GM19372 (cell line): ENCODE measurements at regions not wholly inside any gene's neighbourhood (a gene's known extent, or its start where the extent isn't known, plus 50 kb on each side); places are given as distances from the start of the nearest gene placed in this dataset.
"Not testable (repeated sequence)": the region's sequence is repeated elsewhere in the genome, so short reads cannot be mapped to it uniquely, and the experiment has no call there.

ENCODE experiments used
- ATAC-seq: cut with Tn5 transposase; IDR thresholded peaks from one replicate; pipeline ENCODE4 v1.9.1; 2021; ENCODE audit warnings: mild to moderate bottlenecking, low read depth, moderate library complexity; ENCODE audit not compliant: unreplicated experiment

DNA sequence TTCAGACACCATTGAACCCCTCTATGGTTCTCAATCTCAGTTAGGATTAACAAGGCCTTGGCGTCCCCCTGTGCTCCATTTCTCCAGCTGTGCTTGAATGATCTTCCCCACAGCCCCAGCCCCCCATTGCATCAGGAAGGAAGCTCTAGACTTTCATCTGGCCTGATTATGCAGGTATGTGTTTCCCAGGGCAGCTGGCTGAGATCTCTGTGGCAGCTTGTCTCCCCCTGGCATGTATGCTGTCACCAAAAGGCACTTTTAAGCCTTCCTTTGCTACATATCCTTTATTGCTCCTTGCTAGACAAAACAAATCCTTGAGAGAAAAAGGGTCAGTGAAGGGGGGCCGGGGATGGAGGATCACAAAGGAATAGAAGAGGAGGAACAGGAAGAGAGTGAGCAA is 1056.0 kb upstream of the SLIT2 start:
- no peak for ATAC-seq

DNA sequence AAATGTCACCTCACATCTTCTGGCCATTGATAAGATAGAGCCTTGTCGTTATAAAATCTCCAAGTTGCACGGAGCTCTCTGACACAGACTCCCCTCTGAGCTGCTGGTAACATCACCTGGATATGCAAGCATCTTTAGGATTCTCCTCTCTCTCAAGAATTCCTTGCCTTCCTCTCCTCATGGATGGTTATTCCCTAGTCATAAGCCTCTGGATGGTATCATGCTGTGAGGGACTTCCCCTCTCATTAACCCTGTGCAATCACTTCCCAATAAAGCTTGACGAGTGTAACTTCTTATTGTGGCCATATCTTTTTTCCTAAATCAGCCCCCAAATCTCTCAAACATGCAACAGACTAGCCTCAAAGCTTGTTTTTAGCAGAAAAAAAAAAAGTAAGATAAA is 1057.0 kb upstream of the SLIT2 start:
- no peak for ATAC-seq

DNA sequence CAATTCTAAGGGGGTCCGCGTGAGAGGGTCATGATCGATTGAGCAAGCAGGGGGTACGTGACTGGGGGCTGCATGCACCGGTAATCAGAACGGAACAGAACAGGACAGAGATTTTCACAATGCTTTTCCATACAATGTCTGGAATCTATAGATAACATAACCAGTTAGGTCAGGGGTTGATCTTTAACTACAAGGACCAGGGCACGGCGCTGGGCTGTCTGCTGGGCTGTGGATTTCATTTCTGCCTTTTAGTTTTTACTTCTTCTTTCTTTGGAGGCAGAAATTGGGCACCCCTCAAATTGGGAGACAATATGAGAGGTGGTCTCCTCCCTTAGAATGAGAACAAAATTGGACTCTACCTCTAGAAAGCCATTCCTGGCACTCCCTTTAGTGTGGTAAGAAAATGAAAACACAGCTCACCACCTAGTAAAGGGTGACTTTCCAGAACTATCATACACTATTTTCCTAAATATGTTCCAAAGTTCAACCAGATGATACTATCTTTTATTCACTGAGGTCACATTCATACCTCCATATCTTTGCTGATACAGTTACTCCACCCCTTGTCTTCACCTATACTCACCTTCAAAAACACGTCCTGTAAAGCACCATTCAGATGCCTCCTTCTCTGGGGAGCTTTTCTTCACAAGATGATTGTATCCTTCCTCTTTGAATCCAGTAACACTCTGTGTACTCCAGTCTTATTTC is 1058.3 kb upstream of the SLIT2 start:
- ATAC-seq: no peak

DNA sequence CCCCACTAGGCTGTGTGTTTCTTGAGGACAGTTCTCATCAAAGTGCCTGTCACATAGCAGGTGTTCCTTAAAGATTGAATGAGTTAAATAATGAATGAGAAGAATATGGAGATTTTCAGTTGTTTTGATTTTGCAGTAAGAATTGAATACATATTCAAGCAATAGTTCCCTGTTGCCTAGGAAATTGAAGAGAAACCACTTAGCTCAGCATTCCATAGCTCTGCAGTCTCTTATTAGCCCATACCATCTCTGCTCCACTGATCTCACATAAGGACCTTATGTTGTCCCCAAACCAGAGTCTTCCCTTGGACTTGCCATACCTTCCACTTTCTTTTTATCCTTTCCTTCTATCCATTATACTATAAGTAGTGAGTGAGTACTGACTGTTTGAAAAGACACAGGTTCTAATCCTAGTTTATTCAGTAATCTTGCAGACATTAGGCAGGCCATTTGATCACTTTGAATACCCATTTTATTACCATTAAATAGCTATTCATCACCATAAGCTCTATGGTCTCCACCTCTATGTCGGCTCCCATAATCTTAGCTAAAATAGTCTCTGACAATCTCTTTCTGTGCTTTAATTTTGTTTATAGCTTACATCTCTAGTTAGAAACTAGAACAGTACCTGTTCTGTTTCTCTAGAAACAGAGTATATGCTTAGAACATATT is 1059.6 kb upstream of the SLIT2 start:
- ATAC-seq: no peak

DNA sequence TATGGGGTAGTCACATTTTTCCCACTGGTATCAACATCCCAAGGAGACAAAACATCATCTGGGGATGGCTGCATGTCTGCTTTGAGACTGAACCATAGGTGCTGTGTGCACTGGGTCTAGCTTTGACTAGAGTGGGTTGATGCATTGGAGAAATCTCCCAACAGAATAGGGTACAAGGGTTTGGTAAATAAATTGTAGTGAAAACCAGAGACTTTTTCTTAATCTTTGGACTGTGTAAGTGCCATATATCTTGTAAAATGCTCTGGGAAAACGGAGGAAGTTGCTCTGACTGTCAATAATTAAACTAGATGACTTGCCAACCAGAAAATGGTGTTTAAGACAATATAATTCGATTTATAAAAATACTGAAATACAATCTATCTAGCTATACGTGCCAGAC is 1064.0 kb upstream of the SLIT2 start:
- no peak for ATAC-seq

DNA sequence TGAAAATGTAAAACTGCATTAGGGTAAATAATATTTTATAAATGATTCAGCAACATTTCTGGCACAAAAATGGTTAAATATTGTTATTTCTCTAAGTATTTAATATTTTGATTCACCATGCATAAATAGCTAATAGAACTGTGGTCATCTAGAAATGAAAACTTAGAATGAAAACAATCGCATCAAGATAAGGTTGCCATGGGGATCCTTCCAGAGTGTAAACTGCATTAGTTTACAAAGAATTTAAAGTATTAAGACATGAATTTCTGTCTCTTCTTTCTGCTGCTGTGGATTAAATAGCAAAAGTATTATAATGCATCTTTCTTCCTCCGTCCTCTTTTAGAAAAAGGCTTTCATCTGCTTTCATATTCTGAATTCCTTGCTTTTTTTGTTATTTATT is 1064.6 kb upstream of the SLIT2 start:
- no peak for ATAC-seq

DNA sequence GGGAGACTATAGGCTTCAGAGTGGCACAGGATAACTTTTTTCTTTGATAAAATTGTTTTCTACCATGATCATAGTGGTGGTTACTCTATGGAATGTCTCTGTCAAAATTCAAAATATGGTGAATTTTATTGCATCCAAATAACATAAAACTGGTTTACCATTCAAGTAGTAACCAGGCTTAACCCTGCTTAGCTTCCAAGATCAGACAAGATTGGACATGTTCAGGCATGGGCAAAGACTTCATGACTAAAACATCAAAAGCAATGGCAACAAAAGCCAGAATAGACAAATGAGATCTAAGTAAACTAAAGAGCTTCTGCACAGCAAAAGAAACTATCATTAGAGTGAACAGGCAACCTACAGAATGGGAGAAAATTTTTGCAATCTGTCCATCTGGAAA is 1070.1 kb upstream of the SLIT2 start:
- ATAC-seq: not testable (repeated sequence)

DNA sequence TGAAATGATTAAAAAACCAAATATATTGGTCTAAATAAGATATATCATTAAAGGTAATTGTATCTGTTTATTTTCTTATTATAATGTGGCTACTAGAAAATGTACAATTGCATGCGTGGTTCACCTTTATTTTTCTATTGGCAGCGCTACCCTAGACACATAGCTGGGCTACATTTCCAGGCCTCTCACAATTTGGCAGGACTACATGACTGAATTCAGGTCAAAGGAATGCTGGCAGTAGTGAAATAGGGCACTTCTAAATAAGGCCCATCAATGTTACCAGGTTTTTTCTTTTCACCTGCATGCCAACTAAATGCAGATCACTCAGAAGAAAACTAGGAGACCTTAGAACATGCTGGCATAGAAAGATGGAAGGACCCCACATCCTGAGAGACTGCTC is 1072.9 kb upstream of the SLIT2 start:
- ATAC-seq: no peak

DNA sequence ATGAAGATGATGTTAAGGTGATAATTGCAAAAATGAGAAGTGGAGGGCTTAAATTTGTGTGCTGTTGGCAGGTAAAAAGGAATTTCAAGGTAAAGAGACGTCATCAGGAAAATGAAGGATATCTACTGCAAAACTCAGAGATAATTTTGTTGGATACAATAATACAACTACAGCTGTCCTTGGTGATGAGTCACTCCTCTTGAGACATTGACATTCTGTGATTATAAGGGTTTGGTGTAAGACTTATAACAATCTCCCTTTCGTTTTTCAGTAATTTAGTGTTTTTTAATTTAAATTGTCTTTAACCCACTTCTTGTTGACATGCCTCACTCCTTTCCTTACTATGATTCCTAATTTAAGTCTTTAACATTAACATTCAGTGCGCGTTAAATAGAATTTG is 1074.1 kb upstream of the SLIT2 start:
- no peak for ATAC-seq

DNA sequence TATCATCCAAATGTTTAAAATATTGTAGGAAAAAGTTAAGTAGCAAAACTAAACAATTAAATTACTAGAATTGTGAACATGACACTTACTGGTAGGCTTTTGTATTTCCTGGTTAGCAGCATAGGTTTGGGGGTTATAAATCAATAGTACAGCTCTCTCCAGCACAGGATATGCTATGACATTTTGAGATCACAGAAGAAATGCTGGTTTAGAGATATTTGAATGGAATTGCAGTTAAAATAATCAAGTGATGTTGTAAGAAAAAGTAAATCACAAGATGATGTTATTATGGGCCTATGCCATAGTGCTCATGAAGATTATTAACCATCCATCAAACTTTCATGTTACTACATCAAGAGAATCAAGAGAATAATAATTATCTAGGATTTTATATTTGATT is 1079.9 kb upstream of the SLIT2 start:
- no peak for ATAC-seq

DNA sequence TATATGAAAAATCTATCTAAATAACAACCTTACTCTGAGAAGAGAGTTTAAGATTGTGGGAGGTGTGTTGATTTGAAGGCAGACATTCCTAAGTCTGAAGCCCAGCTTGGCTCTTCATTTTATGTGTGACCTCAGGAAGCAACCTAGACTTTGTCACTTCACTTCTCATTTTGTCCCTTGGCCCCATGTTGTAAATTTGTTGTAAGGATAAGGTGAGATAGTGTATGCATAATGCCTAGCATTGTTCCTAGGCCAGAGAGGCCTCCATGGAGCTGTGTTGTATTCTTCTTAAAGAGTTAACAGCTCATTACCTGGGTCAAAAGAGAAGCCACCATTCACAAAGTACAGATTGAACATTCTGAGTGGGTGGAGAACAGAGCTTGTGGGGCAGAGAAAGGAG is 1084.4 kb upstream of the SLIT2 start:
- no peak for ATAC-seq

DNA sequence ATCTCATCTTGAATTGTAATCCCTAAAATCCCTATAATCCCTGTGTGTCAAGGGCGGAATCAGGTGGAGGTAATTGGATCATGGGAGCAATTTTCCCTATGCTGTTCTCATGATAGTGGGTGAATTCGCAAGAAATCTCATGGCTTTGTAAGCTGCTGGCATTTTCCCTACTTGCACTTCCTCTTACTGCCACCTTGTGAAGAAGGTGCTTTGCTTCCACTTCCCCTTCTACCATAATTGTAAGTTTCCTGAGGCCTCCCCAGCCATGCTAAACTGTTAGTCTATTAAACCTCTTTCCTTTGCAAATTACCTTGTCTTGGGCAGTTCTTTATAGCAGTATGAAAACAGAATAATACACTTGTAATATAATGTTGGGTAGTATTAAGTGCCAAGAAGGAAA is 1087.4 kb upstream of the SLIT2 start:
- no peak for ATAC-seq

DNA sequence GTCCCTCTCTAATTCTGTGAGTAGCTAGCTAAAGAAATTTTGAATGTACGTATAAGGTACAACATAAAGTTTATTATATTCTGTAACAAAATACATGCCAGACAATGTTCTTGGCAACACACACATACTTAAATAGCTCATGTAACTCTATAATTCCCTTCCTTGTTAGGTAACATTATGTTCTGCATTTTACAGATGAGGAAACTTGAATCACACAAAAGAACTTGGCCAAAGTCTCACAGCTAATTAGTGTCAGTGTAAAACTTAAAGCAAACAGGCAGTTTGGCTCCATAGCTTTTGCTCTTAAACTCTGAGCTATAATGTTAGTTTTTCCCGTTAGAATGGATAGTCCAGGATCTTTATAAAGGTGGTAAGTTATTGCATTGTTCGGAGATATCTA is 1091.8 kb upstream of the SLIT2 start:
- ATAC-seq: no peak

DNA sequence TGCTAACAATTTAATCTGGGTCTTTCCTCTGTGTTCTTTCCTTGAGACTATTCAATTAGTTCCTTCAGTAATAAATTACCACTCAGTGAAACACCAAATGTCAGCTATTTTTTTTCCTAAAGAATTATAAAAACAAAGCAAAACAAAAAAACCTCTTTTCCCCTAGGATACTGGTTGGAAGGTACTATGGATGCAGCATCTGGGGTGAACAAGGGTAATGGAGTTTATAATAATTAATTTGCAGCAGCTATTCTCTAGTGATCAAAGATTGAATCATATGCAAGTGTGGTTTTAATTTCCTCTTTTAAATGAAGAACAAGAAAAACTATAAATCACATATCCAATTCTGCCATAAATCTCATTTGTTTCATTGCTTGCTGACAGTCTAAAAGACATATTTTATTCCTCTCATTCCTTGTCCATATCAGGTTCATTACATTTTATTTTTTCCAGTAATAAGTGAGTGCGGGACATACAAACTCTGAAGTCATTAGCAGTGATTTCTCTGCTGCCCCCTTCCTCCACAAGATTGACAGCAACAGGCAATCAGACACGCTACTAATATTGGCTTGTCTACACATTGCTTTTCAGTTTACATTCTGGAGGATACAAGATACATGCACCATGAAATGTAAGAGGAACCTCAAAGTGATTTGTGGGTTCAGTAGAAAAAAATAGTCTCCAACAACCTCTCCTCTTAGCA is 1093.4 kb upstream of the SLIT2 start:
- no peak for ATAC-seq

DNA sequence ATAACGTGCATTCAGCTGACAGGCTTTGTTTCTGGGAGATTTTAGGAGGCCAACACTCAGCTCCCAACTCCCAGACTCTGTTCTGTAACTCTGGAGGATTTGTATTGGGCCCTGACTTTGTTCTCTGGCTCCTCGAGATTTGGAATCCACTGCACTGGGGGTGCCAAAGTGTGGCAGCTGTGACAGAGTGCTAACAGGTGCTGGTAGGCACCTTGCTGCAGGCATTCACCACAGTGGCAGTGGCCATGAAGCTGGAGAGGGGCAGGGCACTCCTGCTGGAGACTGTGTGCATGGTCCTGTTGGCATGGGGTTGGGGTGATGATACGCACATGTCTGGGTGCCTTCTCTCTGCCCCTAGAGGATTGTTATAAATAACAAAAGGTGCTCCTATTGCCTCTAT is 1094.9 kb upstream of the SLIT2 start:
- no peak for ATAC-seq

DNA sequence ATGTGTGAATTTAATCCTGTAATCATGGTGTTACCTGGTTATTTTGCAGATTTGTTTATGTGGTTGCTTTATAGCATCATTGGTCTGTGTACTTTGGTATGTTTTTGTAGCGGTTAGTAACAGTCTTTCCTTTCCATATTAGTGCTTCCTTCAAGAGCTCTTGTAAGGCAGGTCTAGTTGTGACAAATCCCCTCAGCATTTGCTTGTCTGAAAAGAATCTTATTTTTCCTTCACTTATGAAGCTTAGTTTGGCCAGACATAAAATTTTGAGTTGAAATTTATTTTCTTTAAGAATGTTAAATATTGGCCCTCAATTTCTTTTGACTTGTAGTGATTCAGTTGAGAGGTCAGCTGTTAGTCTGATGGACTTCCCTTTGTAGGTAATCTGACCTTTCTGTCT is 1096.1 kb upstream of the SLIT2 start:
- no peak for ATAC-seq

DNA sequence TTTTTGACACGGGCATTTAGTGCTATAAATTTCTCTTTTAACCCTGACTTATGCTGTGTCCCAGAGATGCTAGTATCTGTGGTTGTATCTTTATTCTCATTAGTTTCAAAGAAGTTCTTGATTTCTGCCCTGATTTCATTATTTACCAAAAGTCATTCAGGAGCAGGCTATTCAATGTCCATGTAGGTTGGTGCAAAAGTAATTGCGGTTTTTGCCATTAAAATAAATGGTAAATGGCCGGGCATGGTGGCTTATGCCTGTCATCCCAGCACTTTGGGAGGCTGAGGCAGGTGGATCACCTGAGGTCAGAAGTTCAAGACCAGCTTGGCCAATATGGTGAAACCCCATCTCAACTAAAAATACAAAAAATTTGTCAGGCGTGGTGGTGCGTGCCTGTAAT is 1097.4 kb upstream of the SLIT2 start:
- ATAC-seq: not testable (repeated sequence)

DNA sequence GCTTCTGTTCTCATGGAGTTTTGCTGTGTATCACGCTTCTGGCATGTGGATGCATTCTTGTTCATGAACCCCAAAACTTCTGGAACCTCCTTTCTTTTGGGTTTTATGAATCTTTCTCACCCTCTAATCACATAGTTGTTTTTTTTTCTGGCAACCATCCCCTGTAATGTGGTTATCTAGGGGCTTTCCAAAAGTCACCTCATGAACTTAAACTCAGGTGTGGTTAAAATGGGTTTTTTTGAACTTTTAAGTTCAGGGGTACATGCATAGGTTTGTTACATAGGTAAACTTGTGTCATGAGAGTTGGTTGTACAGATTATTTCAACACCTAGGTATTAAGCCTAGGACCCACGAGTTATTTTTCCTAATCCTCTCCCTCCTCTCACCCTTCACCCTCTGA is 1099.4 kb upstream of the SLIT2 start:
- no peak for ATAC-seq

DNA sequence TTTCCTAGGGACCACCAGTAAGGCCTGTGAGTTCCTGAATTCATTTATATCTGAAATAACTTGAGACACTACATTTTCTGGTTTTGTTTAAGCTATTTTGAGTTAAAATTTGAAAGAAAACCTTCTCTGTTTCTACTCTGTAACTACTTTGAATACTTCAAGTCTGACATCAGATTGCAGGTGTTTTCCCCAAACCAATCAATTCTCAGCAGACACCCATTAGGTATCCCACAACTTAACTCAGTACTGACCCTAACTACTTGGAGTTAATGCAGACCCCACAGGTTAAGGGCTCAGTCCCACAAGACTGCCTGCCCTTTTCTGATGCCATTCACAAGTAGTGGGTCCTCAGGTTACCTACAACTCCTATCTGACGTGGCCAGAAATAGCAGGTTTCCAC is 1100.0 kb upstream of the SLIT2 start:
- no peak for ATAC-seq

DNA sequence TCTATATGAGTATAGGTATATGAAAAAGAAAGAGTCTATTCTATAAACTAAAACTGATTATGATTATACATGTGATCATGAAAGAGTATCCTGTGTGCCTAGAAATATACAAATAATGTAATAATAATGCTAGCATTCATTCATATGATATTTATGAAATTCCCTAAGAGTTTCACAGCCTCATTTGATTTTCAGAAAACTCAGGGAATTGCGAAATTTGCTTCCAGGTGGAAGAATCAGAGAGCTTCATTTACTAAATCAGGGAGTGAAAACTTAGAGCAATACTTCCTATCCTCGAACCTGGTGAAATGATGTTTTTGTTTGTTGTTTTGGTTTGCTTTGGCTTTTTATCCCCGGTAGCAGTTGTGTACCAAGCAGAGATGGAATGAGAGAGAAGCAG is 1105.7 kb upstream of the SLIT2 start:
- ATAC-seq: no peak

DNA sequence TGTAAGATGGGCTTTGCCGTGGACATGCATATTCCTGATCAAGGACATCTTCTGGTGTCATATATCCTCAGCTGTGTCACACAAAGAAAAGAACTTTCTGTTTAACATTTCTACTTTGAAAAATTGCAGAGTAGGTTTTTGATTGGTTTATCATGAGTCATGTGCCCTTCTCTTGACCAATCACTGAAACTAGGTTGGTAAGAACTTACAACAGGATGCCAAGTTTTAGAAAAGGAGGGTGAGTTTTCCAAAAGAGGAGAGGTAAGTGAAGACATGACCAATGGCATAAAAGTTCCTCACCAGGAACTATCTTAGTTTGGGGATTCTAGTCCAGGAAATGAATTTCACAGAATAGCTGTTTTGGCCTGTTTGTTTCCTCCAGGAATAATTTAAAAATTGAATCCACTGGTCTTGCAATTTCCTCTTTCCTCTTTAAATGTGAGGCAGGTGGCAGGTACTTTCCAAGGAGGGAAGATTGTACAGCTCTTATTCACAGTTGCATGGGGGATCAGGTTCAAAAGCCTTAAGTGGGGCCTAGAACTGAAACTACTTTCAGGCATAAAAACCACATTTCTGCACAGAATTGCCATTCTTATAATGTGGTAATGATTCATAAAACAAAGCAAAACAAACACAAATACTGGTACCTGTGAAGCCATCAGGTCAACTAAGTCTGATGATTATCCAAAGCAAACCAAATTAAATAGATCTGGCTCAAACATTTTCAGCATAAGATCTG is 1114.5 kb upstream of the LCORL start:
- ATAC-seq: no peak
